Fibroblast of villous mesenchyme (primary cell): ENCODE measurements at regions not wholly inside any gene's neighbourhood (a gene's known extent, or its start where the extent isn't known, plus 50 kb on each side); places are given as distances from the start of the nearest gene placed in this dataset.

Experiments used
- DNase-seq: peaks from one replicate; pipeline ENCODE4 v3.0.0-alpha.2; 2010; ENCODE audit warnings: low read depth
- H3K4me3 ChIP-seq: 2 replicates; pipeline ENCODE4 v1.5.1; 2011; ENCODE audit warnings: low read depth, mild to moderate bottlenecking, low read length
- TF ChIP-seq, protein P1 (sequence below): IDR thresholded peaks from 2 replicates; pipeline ENCODE4 v1.5.1; 2012; ENCODE audit warnings: low read depth, mild to moderate bottlenecking, low read length; ENCODE audit not compliant: insufficient read depth

DNA sequence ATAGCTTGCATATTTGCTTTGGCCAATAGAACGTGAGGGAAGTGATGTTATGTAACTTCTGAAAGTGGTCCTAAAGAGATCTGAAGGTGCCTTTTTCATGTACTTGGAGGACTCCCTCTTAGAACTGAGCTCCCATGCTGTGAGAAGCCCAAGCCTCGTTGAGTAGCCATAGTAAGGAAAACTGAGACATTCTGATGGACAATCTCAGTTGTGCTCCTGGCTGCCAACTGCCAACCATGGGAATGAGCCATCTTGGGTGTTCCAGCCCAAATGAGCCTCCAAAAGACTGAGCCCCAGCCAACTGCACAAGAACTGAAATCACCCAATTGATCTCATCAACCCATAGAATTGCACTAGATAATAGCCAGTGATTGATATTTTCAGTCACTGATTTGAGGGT, 106.7 kb downstream of the MRPL39 start:
- no peak for DNase-seq
- TF ChIP-seq, protein P1, sequence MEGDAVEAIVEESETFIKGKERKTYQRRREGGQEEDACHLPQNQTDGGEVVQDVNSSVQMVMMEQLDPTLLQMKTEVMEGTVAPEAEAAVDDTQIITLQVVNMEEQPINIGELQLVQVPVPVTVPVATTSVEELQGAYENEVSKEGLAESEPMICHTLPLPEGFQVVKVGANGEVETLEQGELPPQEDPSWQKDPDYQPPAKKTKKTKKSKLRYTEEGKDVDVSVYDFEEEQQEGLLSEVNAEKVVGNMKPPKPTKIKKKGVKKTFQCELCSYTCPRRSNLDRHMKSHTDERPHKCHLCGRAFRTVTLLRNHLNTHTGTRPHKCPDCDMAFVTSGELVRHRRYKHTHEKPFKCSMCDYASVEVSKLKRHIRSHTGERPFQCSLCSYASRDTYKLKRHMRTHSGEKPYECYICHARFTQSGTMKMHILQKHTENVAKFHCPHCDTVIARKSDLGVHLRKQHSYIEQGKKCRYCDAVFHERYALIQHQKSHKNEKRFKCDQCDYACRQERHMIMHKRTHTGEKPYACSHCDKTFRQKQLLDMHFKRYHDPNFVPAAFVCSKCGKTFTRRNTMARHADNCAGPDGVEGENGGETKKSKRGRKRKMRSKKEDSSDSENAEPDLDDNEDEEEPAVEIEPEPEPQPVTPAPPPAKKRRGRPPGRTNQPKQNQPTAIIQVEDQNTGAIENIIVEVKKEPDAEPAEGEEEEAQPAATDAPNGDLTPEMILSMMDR = no peak

DNA sequence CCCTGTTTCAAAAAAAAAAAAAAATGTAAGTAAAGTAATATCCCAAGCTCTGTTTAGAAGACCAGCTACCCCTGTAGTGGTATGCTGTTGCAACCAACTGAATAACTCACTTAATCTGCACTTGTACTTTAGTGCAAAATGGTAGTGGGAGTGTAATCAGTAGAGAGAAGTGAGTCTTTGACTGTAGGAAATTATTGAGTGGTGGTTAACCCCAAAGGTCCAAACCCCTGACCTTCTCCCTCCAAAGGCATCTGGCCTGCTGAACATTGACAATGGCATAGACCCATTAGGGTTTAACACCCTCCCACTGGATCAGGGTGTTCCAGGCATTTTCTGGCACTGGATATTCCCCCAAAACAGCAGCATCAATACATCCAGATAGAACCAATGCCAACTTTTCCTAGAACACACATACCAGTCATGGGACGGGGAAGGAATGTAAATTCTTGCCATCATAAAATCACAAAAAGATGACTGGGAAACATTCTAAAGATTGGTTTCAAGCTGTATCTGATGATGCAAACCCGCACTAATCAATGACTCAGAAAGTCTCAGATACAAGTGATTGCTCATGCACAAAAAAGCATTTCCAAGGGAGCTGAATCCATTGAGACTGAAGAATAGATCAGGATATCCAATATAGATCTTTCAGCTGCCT, 110.3 kb downstream of the MRPL39 start:
- no peak for DNase-seq
- TF ChIP-seq, protein P1 = no peak
- no peak overlapping the region for H3K4me3 ChIP-seq

More for the DNA sequence above, 106.7 kb downstream of the MRPL39 start:
- H3K4me3 ChIP-seq = no peak overlapping the region

DNA sequence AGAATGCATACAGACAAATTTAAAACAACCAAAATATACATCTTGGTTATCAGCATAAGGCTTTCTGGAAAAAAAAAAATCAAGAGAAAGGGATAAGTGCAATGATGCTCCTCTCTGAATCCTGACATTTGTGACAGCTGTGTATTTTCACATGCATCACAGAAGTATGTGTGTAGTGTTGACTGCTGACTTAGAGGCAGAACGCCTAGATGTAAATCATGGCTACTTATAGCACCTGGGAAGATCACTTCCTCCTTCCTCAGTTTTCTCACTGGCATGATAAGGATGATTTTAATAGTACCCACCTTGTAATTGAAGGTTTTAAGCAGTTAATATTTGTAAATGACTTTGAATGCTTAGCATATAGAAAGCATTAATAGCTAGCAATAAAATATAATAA, 112.5 kb downstream of the MRPL39 start:
- no peak overlapping the region for H3K4me3 ChIP-seq
- TF ChIP-seq, protein P1 = no peak
- DNase-seq = no peak

DNA sequence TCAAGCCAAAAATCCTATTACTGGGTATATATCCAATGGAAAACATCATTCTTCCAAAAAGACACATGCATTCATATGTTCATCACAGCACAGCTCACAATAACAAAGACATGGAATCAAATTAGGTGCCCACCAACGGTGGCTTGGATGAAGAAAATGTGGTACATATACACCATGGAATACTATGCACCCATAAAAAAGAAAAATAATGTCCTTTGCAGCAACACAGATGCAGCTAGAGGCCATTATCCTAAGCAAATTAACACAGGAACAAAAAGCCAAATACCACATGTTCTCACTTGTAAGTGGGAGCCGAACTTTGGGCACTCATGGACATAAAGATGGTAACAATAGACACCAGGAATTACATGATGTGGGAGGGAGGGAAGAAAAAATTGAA, 113.6 kb downstream of the MRPL39 start:
- TF ChIP-seq, protein P1 = no peak
- no peak overlapping the region for H3K4me3 ChIP-seq
- no peak for DNase-seq

DNA sequence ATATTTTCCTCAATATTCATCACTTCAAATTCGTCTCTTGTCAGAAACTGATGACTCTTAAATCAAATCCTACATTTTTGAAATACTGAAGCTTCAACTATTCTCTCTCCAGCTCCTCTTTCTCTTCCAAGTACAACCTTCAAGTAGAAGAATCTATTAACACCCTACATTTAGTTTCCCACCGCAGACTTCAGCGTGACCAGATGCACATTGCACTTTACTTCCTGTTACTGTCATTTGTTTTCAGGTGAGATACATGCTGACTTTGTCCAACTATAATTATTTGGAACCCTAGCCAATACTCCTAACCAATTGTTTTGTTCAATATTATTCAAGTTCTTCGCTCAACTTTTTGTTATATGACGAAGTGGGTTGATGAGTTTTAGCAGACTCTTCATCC, 116.0 kb downstream of the MRPL39 start:
- no peak overlapping the region for H3K4me3 ChIP-seq
- no peak for DNase-seq
- TF ChIP-seq, protein P1 = no peak

DNA sequence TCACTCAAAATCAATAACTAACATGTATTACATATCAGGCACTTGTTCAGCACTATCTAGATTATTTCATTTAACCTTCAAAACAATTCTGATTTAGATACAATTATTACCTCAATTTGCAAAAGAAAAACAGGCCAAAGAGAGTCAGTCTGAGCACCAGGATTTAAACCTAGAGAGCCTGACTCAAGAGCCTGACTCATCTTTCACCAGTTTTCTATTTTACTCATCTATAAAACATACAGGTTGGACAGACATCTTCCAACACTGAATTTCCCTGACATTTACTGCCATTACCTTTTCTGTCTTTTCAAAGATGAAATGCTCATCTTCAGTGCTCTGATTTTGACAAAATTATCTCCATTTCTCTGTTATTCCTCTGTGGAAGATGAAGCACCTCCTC, 116.5 kb downstream of the MRPL39 start:
- no peak for DNase-seq
- TF ChIP-seq, protein P1 = no peak
- H3K4me3 ChIP-seq = no peak overlapping the region

DNA sequence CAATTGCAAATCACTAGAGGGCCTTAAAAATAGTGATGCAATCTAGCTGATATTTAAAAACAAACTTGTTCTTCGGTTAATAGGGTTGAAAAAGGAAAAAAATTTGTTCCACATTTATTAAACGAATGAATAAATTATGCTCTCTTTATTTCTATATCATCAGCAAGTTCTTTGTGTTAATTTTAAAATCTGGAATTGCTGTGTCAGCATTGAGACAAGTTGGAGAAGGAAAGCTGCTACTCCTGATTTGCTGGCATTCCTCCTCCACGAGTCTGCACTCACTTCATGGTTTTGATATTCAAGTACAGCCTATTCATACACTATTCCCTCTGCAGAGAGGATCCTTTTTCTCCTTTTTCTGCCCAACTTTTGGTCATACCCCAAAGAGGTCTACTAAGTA, 117.6 kb downstream of the MRPL39 start:
- H3K4me3 ChIP-seq = no peak overlapping the region
- TF ChIP-seq, protein P1 = no peak
- no peak for DNase-seq
